OCI-LY1 (cell line): ENCODE measurements at regions not wholly inside any gene's neighbourhood (a gene's known extent, or its start where the extent isn't known, plus 50 kb on each side); places are given as distances from the start of the nearest gene placed in this dataset.

Experiments used
- H2AFZ ChIP-seq: fragments of 200-600 bp; sonication (generic), shearing (Covaris generic); 2 replicates; pipeline ENCODE4 v1.6.0; 2014; ENCODE audit warnings: antibody characterized with exemption, mild to moderate bottlenecking, low read length
- H3F3A ChIP-seq: fragments of 200-600 bp; sonication (generic), shearing (Covaris generic); 2 replicates; pipeline ENCODE4 v1.6.0; 2014; ENCODE audit warnings: mild to moderate bottlenecking, antibody characterized with exemption, low read length, moderate library complexity; ENCODE audit not compliant: insufficient read depth
- H3K27ac ChIP-seq: fragments of 200-600 bp; sonication (generic); 2 replicates; pipeline ENCODE4 v1.5.1; 2014; ENCODE audit warnings: low read length, mixed run types, mild to moderate bottlenecking, low read depth; ENCODE audit not compliant: poor library complexity, severe bottlenecking
- H3K27me3 ChIP-seq: fragments of 200-600 bp; sonication (generic); 2 replicates; pipeline ENCODE4 v1.6.0; 2014; ENCODE audit warnings: antibody characterized with exemption, mild to moderate bottlenecking, low read length, moderate library complexity; ENCODE audit not compliant: insufficient read depth
- H3K36me3 ChIP-seq: fragments of 200-600 bp; sonication (generic); 2 replicates; pipeline ENCODE4 v1.6.1; 2014; ENCODE audit warnings: mild to moderate bottlenecking, antibody characterized with exemption, low read length, moderate library complexity, mixed read lengths; ENCODE audit not compliant: insufficient read depth
- H3K4me1 ChIP-seq: fragments of 200-600 bp; sonication (generic); 2 replicates; pipeline ENCODE4 v1.5.1; 2014; ENCODE audit warnings: mild to moderate bottlenecking, low read length, moderate library complexity; ENCODE audit not compliant: insufficient read depth, severe bottlenecking
- H3K4me2 ChIP-seq: fragments of 200-600 bp; sonication (generic), shearing (Covaris generic); 2 replicates; pipeline ENCODE4 v1.6.1; 2014; ENCODE audit warnings: low read length
- H3K4me3 ChIP-seq: fragments of 200-600 bp; sonication (generic); 2 replicates; pipeline ENCODE4 v1.5.1; 2014; ENCODE audit warnings: low read length, low read depth, mild to moderate bottlenecking, mixed read lengths; ENCODE audit not compliant: poor library complexity, severe bottlenecking
- H3K79me2 ChIP-seq: fragments of 200-600 bp; shearing (Covaris generic); 2 replicates; pipeline ENCODE4 v1.6.1; 2016; ENCODE audit warnings: mixed run types, low read length, mixed read lengths; ENCODE audit not compliant: insufficient read depth
- H3K9ac ChIP-seq: fragments of 200-600 bp; sonication (generic), shearing (Covaris generic); 2 replicates; pipeline ENCODE4 v1.6.1; 2014; ENCODE audit warnings: mild to moderate bottlenecking, low read length, mixed read lengths
- H3K9me2 ChIP-seq: fragments of 200-600 bp; sonication (generic), shearing (Covaris generic); 2 replicates; pipeline ENCODE4 v1.6.1; 2014; ENCODE audit warnings: low read depth, mild to moderate bottlenecking, low read length, mixed read lengths
- H3K9me3 ChIP-seq: fragments of 200-600 bp; shearing (Covaris generic); 2 replicates; pipeline ENCODE4 v1.6.1; 2014; ENCODE audit warnings: low read length, mixed read lengths
- H4K20me1 ChIP-seq: fragments of 200-600 bp; sonication (generic), shearing (Covaris generic); 2 replicates; pipeline ENCODE4 v1.6.0; 2016; ENCODE audit warnings: mild to moderate bottlenecking, low read length; ENCODE audit not compliant: insufficient read depth
- EZH2 ChIP-seq: fragments of 200-600 bp; sonication (generic), shearing (Covaris generic); IDR thresholded peaks from 2 replicates; pipeline ENCODE4 v1.8.0; 2017; ENCODE audit warnings: borderline replicate concordance, mixed run types, mild to moderate bottlenecking, antibody characterized with exemption, low read length, moderate library complexity, mixed read lengths
- TF ChIP-seq, protein P1 (sequence below): fragments of 200-600 bp; sonication (generic), shearing (Covaris generic); IDR thresholded peaks from 2 replicates; pipeline ENCODE4 v1.5.1; 2017; ENCODE audit warnings: mild to moderate bottlenecking, antibody characterized with exemption, low read length, moderate library complexity, mixed read lengths

DNA sequence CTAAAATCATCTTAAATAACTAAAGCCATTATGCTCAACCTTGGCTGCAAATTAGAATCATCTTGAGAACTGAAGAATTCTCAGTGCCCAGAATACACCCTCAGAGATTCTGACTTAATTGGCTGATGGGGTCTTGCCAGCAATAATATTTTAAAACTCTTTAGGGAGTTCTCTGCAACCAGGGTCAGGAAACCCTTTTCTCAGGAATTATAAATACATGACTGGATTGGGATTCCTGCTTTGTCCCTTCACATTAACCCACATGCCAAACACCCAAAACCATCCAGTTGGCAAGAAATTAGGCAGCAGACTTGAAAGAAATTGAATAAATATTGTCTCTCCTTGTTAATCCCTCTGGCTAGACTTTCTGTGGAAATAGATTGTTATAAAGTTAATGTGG lies 482.3 kb upstream of the NECTIN3 start:
- H3K36me3 ChIP-seq, result no peaks in the 10 kb centered on the region
- H3K27me3 ChIP-seq, result no peaks in the 10 kb centered on the region
- H3K9me3 ChIP-seq, result no peaks in the 10 kb centered on the region
- no peaks in the 10 kb centered on the region for H3F3A ChIP-seq
- no peaks in the 10 kb centered on the region for H3K79me2 ChIP-seq
- no peak overlapping the region for H3K27ac ChIP-seq
- TF ChIP-seq EZH2, result no peak
- TF ChIP-seq, protein P1, sequence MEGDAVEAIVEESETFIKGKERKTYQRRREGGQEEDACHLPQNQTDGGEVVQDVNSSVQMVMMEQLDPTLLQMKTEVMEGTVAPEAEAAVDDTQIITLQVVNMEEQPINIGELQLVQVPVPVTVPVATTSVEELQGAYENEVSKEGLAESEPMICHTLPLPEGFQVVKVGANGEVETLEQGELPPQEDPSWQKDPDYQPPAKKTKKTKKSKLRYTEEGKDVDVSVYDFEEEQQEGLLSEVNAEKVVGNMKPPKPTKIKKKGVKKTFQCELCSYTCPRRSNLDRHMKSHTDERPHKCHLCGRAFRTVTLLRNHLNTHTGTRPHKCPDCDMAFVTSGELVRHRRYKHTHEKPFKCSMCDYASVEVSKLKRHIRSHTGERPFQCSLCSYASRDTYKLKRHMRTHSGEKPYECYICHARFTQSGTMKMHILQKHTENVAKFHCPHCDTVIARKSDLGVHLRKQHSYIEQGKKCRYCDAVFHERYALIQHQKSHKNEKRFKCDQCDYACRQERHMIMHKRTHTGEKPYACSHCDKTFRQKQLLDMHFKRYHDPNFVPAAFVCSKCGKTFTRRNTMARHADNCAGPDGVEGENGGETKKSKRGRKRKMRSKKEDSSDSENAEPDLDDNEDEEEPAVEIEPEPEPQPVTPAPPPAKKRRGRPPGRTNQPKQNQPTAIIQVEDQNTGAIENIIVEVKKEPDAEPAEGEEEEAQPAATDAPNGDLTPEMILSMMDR, result no peak
- no peak overlapping the region for H3K9ac ChIP-seq
- H3K4me1 ChIP-seq, result no peaks in the 10 kb centered on the region
- no peak overlapping the region for H3K4me2 ChIP-seq
- no peaks in the 10 kb centered on the region for H3K9me2 ChIP-seq
- no peaks in the 10 kb centered on the region for H4K20me1 ChIP-seq
- no peak overlapping the region for H3K4me3 ChIP-seq
- no peak overlapping the region for H2AFZ ChIP-seq

DNA sequence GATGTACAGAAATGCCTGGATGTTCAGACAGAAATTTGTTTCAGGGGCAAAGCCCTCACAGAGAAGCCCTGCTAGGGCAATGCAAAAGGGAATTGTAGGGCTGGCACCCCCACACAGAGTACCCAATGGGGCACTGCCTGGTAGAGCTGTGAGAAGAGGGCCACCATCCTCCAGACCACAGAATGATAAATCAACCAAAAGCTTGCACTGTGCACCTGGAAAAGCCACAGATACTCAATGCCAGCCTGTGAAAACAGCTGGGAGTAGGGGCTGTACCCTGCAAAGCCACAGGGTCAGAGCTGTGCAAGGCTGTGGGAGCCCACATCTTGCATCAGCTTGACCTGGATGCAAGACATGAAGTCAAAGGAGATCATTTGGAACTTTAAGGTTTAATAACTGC lies 477.9 kb upstream of the NECTIN3 start:
- no peaks in the 10 kb centered on the region for H3F3A ChIP-seq
- no peak overlapping the region for H3K9ac ChIP-seq
- H3K27ac ChIP-seq, result no peak overlapping the region
- no peak overlapping the region for H3K4me3 ChIP-seq
- no peaks in the 10 kb centered on the region for H3K9me3 ChIP-seq
- H2AFZ ChIP-seq, result no peak overlapping the region
- no peaks in the 10 kb centered on the region for H4K20me1 ChIP-seq
- H3K4me2 ChIP-seq, result no peak overlapping the region
- H3K9me2 ChIP-seq, result no peaks in the 10 kb centered on the region
- no peaks in the 10 kb centered on the region for H3K27me3 ChIP-seq
- H3K4me1 ChIP-seq, result no peaks in the 10 kb centered on the region
- TF ChIP-seq, protein P1, result no peak
- TF ChIP-seq EZH2, result no peak
- H3K36me3 ChIP-seq, result no peaks in the 10 kb centered on the region
- no peaks in the 10 kb centered on the region for H3K79me2 ChIP-seq

DNA sequence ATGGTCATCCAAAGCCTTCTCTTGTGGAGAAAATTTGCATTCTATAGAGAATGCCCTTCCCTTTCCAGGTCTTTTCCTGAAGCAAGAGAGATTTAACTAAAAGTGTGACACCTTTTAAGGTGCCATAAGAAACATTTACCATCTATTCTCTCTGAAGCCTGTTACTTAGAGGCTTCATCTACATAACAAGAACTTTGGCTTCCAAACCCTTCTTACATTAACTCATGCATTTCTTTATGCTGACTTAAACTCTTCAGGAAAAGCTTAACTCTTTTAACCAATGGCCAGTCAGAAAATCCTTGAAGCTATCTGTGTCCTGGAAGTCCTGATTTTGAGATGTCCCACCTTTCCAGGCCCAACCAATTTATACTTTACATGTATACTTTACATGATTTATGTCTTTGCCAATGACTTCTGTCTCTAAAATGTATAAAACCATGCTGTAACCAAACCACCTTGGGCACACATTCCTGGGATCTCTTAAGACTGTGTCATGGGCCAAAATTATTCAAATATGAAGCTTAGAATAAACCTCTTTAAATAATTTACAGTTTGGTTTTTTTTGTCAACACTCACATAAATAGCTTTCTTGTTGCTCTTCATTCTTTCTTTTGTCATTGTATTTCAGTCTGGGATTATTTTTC lies 472.6 kb upstream of the NECTIN3 start:
- H3K4me1 ChIP-seq, result no peaks in the 10 kb centered on the region
- H3K27me3 ChIP-seq, result no peaks in the 10 kb centered on the region
- no peak overlapping the region for H3K4me2 ChIP-seq
- no peak for TF ChIP-seq EZH2
- TF ChIP-seq, protein P1, result no peak
- no peaks in the 10 kb centered on the region for H3K36me3 ChIP-seq
- no peaks in the 10 kb centered on the region for H3F3A ChIP-seq
- H3K9me3 ChIP-seq, result no peaks in the 10 kb centered on the region
- no peaks in the 10 kb centered on the region for H4K20me1 ChIP-seq
- no peak overlapping the region for H3K4me3 ChIP-seq
- H3K9me2 ChIP-seq, result 0 out of 2 replicates have a peak, but pooled peaks cover 3% of the 10 kb centered on the region
- no peak overlapping the region for H3K9ac ChIP-seq
- H3K27ac ChIP-seq, result no peak overlapping the region
- no peaks in the 10 kb centered on the region for H3K79me2 ChIP-seq
- H2AFZ ChIP-seq, result no peak overlapping the region
